Heart left ventricle (tissue), 13 donors: ENCODE measurements at regions not wholly inside any gene's neighbourhood (a gene's known extent, or its start where the extent isn't known, plus 50 kb on each side); places are given as distances from the start of the nearest gene placed in this dataset.

Experiments
- CTCF ChIP-seq, 12 donors: fragments of 200-600 bp; sonication (generic) in 4 of 12; IDR thresholded peaks; one replicate each; pipeline versions ENCODE4 v1.5.0 to v1.8.0; 2018 to 2022; ENCODE audit warnings: antibody characterized with exemption in 12 of 12, mild to moderate bottlenecking in 5 of 12
- POLR2A ChIP-seq, 2 donors: fragments of 450-650 bp; IDR thresholded peaks; one replicate each; pipeline ENCODE4 v1.6.1; 2017; ENCODE audit warnings: antibody characterized with exemption in 2 of 2, mild to moderate bottlenecking in 2 of 2, moderate library complexity in 2 of 2
- donor health status: ischemic (EF 13 %, LVEDD 7.1; RV severe dilation, severe dysfunction).
- donor health status: DM: no; HTN: yes; CAD: no.
- donor health status: DM: no; HTN: no; CAD: no.
- donor health status: ischemic (EF 25% LVEDD 6.9; RV normal size, moderate dysfunction).
- donor health status: ischemic (EF 25% LVEDD 5.7; RV mildly dilated, moderate dysfunction).
- donor health status: ischemic (EF 35%, LVEDD 5.7; RV mildly dilated, moderate dysfunction).
- donor health status: nonischemic (EF 11% LVEDD 7.7; RV severe dilation, severe dysfunction).
- donor health status: DM: yes; HTN: yes; CAD: no.
- donor health status: PGD.
- donor health status: ischemic (EF 29% LVEDD 5.4; RV normal size, mild dysfunction).
- donor health status: nonischemic (EF 23%, LVEDD 6.1; RV moderate dilation, normal function).

GRCh38 chr2:9690716-9691498 lies 60.1 kb upstream of the YWHAQ start:
- TF ChIP-seq CTCF (IDR thresholded peaks at IDR 0.05): no peak
- no peak for TF ChIP-seq POLR2A (IDR thresholded peaks at IDR 0.05)
